Endothelial cell (in vitro differentiated cells): ENCODE measurements at regions not wholly inside any gene's neighbourhood (a gene's known extent, or its start where the extent isn't known, plus 50 kb on each side); places are given as distances from the start of the nearest gene placed in this dataset.

Experiments used
- DNase-seq: peaks from one replicate; pipeline ENCODE4 v3.0.0; 2021; ENCODE audit warnings: low spot score
- H3K27ac Mint-ChIP-seq: one replicate; pipeline ENCODE4 v1.8.0; 2021; ENCODE audit warnings: mixed read lengths, inconsistent platforms; ENCODE audit not compliant: unreplicated experiment
- H3K27me3 Mint-ChIP-seq: one replicate; pipeline ENCODE4 v1.8.0; 2021; ENCODE audit warnings: mild to moderate bottlenecking, moderate library complexity, mixed read lengths, inconsistent platforms; ENCODE audit not compliant: unreplicated experiment
- H3K36me3 Mint-ChIP-seq: one replicate; pipeline ENCODE4 v1.8.0; 2021; ENCODE audit warnings: mild to moderate bottlenecking, low read depth, mixed read lengths, inconsistent platforms; ENCODE audit not compliant: unreplicated experiment
- H3K4me1 Mint-ChIP-seq: one replicate; pipeline ENCODE4 v1.8.0; 2021; ENCODE audit warnings: mild to moderate bottlenecking, mixed read lengths, inconsistent platforms; ENCODE audit not compliant: unreplicated experiment
- H3K4me3 Mint-ChIP-seq: one replicate; pipeline ENCODE4 v1.8.0; 2021; ENCODE audit warnings: mild to moderate bottlenecking, mixed read lengths, inconsistent platforms; ENCODE audit not compliant: unreplicated experiment
- H3K9me3 Mint-ChIP-seq: one replicate; pipeline ENCODE4 v1.8.0; 2021; ENCODE audit warnings: mixed read lengths, inconsistent platforms; ENCODE audit not compliant: unreplicated experiment
- CTCF ChIP-seq: fragments of 200-600 bp; sonication (generic); IDR thresholded peaks from one replicate; pipeline ENCODE4 v1.5.0; 2021; ENCODE audit warnings: antibody characterized with exemption; ENCODE audit not compliant: unreplicated experiment

DNA sequence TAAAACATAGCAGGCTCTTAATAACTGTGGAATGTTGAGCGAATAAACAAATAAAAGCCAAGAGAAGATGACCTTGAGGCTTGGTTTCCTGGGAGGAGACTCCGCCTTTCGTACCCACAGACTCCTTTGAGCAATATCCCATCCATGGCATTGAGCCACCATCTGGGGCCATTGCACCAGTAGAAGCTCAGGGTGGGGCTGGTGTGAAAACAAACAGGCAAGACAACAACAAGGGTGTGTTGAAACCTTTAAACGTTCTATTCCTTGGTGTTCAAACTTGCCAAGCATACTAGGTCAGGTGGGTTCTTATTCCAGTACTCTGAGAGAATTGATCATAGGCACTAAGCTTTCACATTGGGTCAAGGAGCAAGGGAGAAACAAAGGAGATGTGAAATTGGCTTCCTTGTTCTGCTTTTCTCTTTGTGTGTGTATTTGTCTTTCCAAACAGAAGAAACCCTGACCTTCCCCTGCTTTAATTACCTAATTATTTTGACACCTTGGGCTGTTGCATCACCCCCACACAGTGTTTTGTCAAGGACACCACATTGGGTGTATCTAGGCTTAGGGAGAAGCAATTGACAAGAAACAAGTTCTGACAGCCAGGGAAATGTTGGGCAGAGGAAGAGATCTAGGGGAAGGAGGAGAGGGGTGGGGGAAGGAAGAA lies 105.1 kb upstream of the BCL6 start:
- no peak overlapping the region for H3K27ac Mint-ChIP-seq
- no peaks in the 10 kb centered on the region for H3K36me3 Mint-ChIP-seq
- no peak for TF ChIP-seq CTCF
- H3K4me1 Mint-ChIP-seq, result no peaks in the 10 kb centered on the region
- no peak overlapping the region for H3K4me3 Mint-ChIP-seq
- DNase-seq, result no peak
- H3K27me3 Mint-ChIP-seq, result no peaks in the 10 kb centered on the region
- no peaks in the 10 kb centered on the region for H3K9me3 Mint-ChIP-seq

DNA sequence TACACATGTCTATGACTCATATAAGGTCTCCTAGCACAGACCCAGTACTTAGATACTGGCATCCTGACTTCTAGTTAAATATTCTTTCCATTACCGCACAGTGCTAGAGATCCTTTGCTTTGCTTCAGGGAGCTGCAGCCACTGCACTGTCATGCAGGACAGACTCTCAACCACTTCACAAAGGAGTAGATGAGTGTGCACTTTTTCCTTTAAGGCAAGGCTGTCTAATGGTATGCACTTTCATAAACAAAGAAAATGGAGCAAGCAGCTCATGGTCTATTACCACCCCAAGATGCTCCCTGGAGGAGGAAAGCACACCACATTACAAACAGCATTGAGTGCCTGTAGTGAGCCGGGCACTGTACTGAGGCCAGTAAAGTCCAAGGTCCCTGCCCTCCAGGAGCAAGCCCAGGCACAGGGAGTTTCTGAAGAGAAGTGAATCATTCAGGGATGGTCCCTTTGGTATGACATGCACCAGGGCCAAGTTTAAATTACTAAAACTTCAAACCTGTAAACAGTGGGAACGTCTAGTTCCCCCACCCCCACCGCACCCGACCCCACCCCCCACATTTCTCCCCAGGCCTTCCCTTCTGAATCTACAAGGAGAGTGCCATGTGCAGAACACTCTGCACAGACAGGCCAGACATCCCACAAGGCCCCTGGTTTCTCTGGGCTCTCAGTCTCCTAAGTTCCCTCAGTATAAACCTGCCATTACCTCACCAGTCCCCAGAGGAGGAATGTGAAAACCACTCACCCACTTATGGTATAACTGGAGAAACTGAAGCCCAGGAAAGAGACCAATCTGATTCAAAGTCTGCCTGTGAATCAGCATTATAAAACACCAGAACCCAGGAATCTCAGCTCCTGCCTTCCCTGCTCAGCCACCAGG lies 107.8 kb upstream of the BCL6 start:
- no peak for TF ChIP-seq CTCF
- no peaks in the 10 kb centered on the region for H3K27me3 Mint-ChIP-seq
- H3K27ac Mint-ChIP-seq, result no peak overlapping the region

DNA sequence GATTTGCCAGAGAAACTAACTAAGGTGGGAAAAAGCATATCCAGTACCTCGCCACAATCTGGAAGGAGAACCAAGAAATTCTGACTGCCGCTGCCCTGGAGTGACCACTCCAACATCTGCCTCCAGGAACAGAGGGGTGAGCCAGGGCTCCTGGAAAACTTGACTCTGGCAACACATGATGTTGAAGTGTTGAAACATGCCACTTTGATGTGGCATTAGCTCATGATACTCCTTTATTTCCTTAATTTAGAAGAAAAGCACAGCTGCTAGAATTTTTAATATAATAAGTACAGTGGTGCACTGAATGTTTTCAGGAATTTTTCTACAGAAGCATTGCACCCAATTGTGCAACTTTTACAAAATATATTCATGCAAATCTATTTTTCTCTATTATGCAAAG lies 109.9 kb upstream of the BCL6 start:
- no peak for DNase-seq
- Mint-ChIP-seq H3K36me3 (no peaks in the 10 kb centered on the region), H3K9me3 (no peaks in the 10 kb centered on the region), H3K27ac (no peak overlapping the region), H3K4me3 (no peak overlapping the region), H3K4me1 (no peaks in the 10 kb centered on the region), H3K27me3 (no peaks in the 10 kb centered on the region)
- TF ChIP-seq CTCF, result no peak

More for the DNA sequence above, 107.8 kb upstream of the BCL6 start:
- no peak for DNase-seq
- no peaks in the 10 kb centered on the region for H3K9me3 Mint-ChIP-seq
- no peak overlapping the region for H3K4me3 Mint-ChIP-seq
- H3K36me3 Mint-ChIP-seq, result no peaks in the 10 kb centered on the region
- no peaks in the 10 kb centered on the region for H3K4me1 Mint-ChIP-seq

- Mint-ChIP-seq H3K36me3 (no peaks in the 10 kb centered on the region), H3K4me3 (no peak overlapping the region), H3K9me3 (no peaks in the 10 kb centered on the region), H3K27me3 (no peaks in the 10 kb centered on the region), H3K27ac (no peak overlapping the region), H3K4me1 (no peaks in the 10 kb centered on the region)
- TF ChIP-seq CTCF, result no peak
- DNase-seq, result no peak
Observed at GRCh38 chr3:187856555-187856954, 111.3 kb upstream of the BCL6 start.

DNA sequence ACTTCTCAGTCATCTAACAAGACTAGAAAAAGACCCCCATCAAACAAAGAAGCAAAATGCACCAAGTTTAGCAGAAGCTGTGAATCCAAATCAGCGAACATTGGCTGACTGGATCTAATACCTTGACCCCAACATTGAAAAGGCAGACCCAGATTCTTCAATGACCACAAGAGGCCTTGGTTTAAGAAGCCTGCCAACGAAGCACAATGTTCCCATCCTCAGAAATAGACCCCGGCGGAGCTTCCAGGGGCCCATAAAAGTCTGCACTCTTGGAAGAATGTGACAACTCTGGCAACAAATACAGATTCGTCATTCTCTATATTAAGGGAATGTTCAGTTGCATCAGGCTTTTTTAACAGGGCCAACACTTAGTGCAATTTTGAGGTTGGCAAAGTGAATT lies 112.8 kb upstream of the BCL6 start:
- Mint-ChIP-seq H3K4me3 (no peak overlapping the region), H3K4me1 (no peaks in the 10 kb centered on the region), H3K27ac (no peak overlapping the region), H3K36me3 (no peaks in the 10 kb centered on the region), H3K9me3 (no peaks in the 10 kb centered on the region), H3K27me3 (no peaks in the 10 kb centered on the region)
- DNase-seq, result no peak
- no peak for TF ChIP-seq CTCF
